ENCODE measurements at regions not wholly inside any gene's neighbourhood (a gene's known extent, or its start where the extent isn't known, plus 50 kb on each side); places are given as distances from the start of the nearest gene placed in this dataset.
A peak's percentile ranks its signal among the peaks of the same experiment; 100 is the strongest.

DNA sequence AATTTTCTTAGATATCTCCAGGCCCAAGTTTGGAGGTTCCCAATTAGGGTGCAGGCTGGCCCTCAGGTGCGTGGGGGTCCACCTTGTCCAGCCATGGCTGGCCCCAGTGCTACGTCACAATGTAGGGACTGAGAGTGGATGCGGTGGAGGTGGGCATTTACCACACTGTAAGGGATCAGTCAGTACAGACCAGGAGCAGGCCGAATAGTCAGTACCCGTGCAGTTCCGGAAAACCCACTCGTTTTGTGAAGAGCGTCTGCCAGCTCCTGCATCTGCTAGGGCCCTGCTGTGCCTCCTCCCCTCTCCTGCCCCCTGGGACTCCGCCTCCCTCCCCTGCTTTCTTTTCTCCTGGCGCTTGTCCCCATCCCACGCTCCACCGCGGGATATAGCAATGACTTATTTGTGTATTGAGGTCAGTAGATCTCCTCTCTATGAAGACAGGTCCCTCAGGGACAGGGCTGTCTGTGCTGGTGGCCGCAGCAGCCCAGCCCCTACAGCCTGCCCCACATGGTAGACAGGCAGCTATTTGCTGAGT, 50.4 kb upstream of the SEPTIN5 start (continued):
- TF ChIP-seq DACH1 (IDR thresholded peaks at IDR 0.05; ENCODE audit: partially characterized antibody) (no peak), ZFP30 (CRISPR knock-in tag; IDR thresholded peaks at IDR 0.05; ENCODE audit: borderline replicate concordance) (no peak), ZBTB7A (IDR thresholded peaks at IDR 0.05; ENCODE audit: borderline replicate concordance, control insufficient read depth, low read depth, low read length) (peak; percentile 46; the same call in 1 of the 2 replicates), PHB (CRISPR knock-in tag; IDR thresholded peaks at IDR 0.05) (no peak), SETDB1 (IDR thresholded peaks at IDR 0.05; ENCODE audit: low read length) (peak; percentile 52), ETS2 (tag; IDR thresholded peaks at IDR 0.05; ENCODE audit: borderline replicate concordance, poor library complexity, severe bottlenecking) (no peak), CCAR2 (IDR thresholded peaks at IDR 0.05; ENCODE audit: low read depth, low read length) (no peak), EGR1 (conservative IDR thresholded peaks at IDR 0.05) (peak; percentile 53), SIRT6 (IDR thresholded peaks at IDR 0.05; ENCODE audit: low read depth, low read length) (no peak), KHSRP (IDR thresholded peaks at IDR 0.05) (no peak), ZNF146 (CRISPR knock-in tag; IDR thresholded peaks at IDR 0.05; ENCODE audit: unreplicated experiment) (no peak)
- TF ChIP-seq, protein P1, sequence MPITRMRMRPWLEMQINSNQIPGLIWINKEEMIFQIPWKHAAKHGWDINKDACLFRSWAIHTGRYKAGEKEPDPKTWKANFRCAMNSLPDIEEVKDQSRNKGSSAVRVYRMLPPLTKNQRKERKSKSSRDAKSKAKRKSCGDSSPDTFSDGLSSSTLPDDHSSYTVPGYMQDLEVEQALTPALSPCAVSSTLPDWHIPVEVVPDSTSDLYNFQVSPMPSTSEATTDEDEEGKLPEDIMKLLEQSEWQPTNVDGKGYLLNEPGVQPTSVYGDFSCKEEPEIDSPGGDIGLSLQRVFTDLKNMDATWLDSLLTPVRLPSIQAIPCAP (CRISPR knock-in tag; IDR thresholded peaks at IDR 0.05; ENCODE audit: borderline replicate concordance) = no peak
- TF ChIP-seq, protein P2, sequence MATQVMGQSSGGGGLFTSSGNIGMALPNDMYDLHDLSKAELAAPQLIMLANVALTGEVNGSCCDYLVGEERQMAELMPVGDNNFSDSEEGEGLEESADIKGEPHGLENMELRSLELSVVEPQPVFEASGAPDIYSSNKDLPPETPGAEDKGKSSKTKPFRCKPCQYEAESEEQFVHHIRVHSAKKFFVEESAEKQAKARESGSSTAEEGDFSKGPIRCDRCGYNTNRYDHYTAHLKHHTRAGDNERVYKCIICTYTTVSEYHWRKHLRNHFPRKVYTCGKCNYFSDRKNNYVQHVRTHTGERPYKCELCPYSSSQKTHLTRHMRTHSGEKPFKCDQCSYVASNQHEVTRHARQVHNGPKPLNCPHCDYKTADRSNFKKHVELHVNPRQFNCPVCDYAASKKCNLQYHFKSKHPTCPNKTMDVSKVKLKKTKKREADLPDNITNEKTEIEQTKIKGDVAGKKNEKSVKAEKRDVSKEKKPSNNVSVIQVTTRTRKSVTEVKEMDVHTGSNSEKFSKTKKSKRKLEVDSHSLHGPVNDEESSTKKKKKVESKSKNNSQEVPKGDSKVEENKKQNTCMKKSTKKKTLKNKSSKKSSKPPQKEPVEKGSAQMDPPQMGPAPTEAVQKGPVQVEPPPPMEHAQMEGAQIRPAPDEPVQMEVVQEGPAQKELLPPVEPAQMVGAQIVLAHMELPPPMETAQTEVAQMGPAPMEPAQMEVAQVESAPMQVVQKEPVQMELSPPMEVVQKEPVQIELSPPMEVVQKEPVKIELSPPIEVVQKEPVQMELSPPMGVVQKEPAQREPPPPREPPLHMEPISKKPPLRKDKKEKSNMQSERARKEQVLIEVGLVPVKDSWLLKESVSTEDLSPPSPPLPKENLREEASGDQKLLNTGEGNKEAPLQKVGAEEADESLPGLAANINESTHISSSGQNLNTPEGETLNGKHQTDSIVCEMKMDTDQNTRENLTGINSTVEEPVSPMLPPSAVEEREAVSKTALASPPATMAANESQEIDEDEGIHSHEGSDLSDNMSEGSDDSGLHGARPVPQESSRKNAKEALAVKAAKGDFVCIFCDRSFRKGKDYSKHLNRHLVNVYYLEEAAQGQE (IDR thresholded peaks at IDR 0.05; ENCODE audit: borderline replicate concordance) = no peak
- TF ChIP-seq, protein P2 (CRISPR knock-in tag; IDR thresholded peaks at IDR 0.05; ENCODE audit: low read depth) = no peak
- TF ChIP-seq, protein P3, sequence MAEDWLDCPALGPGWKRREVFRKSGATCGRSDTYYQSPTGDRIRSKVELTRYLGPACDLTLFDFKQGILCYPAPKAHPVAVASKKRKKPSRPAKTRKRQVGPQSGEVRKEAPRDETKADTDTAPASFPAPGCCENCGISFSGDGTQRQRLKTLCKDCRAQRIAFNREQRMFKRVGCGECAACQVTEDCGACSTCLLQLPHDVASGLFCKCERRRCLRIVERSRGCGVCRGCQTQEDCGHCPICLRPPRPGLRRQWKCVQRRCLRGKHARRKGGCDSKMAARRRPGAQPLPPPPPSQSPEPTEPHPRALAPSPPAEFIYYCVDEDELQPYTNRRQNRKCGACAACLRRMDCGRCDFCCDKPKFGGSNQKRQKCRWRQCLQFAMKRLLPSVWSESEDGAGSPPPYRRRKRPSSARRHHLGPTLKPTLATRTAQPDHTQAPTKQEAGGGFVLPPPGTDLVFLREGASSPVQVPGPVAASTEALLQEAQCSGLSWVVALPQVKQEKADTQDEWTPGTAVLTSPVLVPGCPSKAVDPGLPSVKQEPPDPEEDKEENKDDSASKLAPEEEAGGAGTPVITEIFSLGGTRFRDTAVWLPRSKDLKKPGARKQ (CRISPR knock-in tag; IDR thresholded peaks at IDR 0.05) = no peak
- TF ChIP-seq, protein P4, sequence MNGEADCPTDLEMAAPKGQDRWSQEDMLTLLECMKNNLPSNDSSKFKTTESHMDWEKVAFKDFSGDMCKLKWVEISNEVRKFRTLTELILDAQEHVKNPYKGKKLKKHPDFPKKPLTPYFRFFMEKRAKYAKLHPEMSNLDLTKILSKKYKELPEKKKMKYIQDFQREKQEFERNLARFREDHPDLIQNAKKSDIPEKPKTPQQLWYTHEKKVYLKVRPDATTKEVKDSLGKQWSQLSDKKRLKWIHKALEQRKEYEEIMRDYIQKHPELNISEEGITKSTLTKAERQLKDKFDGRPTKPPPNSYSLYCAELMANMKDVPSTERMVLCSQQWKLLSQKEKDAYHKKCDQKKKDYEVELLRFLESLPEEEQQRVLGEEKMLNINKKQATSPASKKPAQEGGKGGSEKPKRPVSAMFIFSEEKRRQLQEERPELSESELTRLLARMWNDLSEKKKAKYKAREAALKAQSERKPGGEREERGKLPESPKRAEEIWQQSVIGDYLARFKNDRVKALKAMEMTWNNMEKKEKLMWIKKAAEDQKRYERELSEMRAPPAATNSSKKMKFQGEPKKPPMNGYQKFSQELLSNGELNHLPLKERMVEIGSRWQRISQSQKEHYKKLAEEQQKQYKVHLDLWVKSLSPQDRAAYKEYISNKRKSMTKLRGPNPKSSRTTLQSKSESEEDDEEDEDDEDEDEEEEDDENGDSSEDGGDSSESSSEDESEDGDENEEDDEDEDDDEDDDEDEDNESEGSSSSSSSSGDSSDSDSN (IDR thresholded peaks at IDR 0.05; ENCODE audit: borderline replicate concordance in 1 of 2, low read depth in 2 of 2, low read length in 2 of 2) = 0 out of 4 replicates have a peak, but pooled peaks of 1 of the 2 experiments have one; percentile 33
